Activated naive CD4-positive, alpha-beta T cell treated with anti-CD3 and anti-CD28 coated beads, Interleukin-2, amount 10 ng/mL, durations not matched to agents 7 days and 5 days (primary cell): ENCODE measurements at regions not wholly inside any gene's neighbourhood (a gene's known extent, or its start where the extent isn't known, plus 50 kb on each side); places are given as distances from the start of the nearest gene placed in this dataset.

Experiments used
- CTCF ChIA-PET: fragments of 350-600 bp; sonication (Branson Sonifier 250); formaldehyde crosslinking; loops from one replicate; lab custom pipeline; 2021; ENCODE audit warnings: antibody characterized with exemption; lab: Charles Lee
- DNase-seq: peaks from one replicate; pipeline ENCODE4 v3.0.0-alpha.2; 2020
- H3K27ac Mint-ChIP-seq: one replicate; pipeline ENCODE4 v1.8.0; 2021; ENCODE audit warnings: mild to moderate bottlenecking, moderate library complexity, mixed read lengths
- H3K27me3 Mint-ChIP-seq: one replicate; pipeline ENCODE4 v1.8.0; 2021; ENCODE audit warnings: mild to moderate bottlenecking, mixed read lengths
- H3K36me3 Mint-ChIP-seq: one replicate; pipeline ENCODE4 v1.8.0; 2021; ENCODE audit warnings: mixed read lengths
- H3K4me1 Mint-ChIP-seq: one replicate; pipeline ENCODE4 v1.8.0; 2021; ENCODE audit warnings: mixed read lengths
- H3K4me3 Mint-ChIP-seq: one replicate; pipeline ENCODE4 v1.8.0; 2021; ENCODE audit warnings: mild to moderate bottlenecking, moderate library complexity, mixed read lengths
- H3K9me3 Mint-ChIP-seq: one replicate; pipeline ENCODE4 v1.8.0; 2021; ENCODE audit warnings: mixed read lengths

- CTCF ChIA-PET = no interaction called here
- no peaks in the 10 kb centered on the region for H3K4me1 Mint-ChIP-seq
These were observed 231.3 kb upstream of the SLCO3A1 start for GRCh38 chr15:91622235-91622634.

DNA sequence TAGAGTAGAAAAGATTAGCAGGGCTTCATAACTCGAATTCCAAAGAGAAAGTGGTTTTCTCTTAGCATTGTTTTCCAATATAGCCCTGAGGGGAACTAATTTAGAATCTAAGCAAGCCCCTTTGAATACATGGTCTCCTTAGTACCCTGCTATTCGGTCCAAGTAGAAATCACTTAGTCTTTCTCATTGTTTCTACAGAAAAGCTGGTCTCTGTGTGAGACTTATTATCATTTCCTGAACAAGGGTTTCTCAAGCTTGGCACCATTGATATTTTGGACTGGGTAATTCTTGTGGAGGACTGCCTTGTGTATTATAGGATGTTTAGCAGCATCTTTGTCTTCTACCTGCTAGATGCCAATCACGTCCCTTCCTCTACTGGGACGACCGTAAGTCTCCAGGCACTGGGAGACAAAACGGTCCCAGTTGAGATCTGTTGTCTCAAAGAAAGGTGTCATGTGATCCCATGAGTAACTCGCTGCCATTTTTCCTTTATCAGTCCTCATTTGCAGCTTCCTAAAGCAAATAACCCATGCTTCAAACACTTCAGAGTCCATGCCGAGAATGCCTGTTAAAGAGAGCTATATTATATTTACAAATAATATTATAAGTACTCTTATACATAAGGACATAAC is 230.7 kb upstream of the SLCO3A1 start:
- Mint-ChIP-seq H3K36me3 (no peaks in the 10 kb centered on the region), H3K27me3 (peaks cover 26% of the 10 kb centered on the region), H3K4me1 (no peaks in the 10 kb centered on the region), H3K9me3 (no peaks in the 10 kb centered on the region), H3K27ac (no peak overlapping the region), H3K4me3 (no peak overlapping the region)
- CTCF ChIA-PET = no interaction called here
- no peak for DNase-seq

More at GRCh38 chr15:91622235-91622634, 231.3 kb upstream of the SLCO3A1 start:
- no peak overlapping the region for H3K27ac Mint-ChIP-seq
- H3K4me3 Mint-ChIP-seq = no peak overlapping the region
- H3K36me3 Mint-ChIP-seq = no peaks in the 10 kb centered on the region
- DNase-seq = no peak
- H3K27me3 Mint-ChIP-seq = peaks cover 29% of the 10 kb centered on the region
- no peaks in the 10 kb centered on the region for H3K9me3 Mint-ChIP-seq

DNA sequence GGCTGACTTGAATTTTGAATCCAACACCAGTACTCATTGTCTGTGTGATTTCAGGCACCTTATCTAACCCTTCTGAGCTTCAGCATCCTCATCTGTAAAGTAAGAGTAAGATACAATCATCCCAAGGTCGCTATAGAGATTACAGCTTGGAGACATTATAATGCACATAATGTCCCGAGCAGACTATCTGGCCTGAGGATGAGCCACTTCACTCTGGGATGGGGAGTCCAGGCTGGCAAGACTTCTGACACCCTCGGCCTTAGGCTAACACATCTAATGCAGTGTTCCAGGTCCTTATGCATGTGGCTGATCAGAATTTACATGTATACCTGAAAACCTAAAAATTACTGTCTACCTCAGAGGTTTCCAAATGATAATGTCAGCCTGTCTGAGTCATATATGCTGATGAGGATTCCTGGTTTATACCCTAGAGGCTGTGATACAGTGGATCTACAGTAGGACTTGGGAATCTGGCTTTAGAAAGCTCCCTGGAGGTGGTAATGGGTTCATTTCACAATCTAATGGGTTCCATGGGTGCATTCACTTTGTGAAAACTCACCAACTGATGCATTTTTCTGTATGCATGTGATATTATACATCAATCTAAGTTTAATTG is 229.0 kb upstream of the SLCO3A1 start:
- H3K27ac Mint-ChIP-seq = no peak overlapping the region
- no peak for DNase-seq
- no peaks in the 10 kb centered on the region for H3K36me3 Mint-ChIP-seq
- no peaks in the 10 kb centered on the region for H3K4me1 Mint-ChIP-seq
- H3K4me3 Mint-ChIP-seq = no peak overlapping the region
- no peaks in the 10 kb centered on the region for H3K9me3 Mint-ChIP-seq
- H3K27me3 Mint-ChIP-seq = peaks cover 18% of the 10 kb centered on the region
- CTCF ChIA-PET = no interaction called here

GRCh38 chr15:91625506-91625905 is 228.0 kb upstream of the SLCO3A1 start:
- CTCF ChIA-PET = no interaction called here
- no peaks in the 10 kb centered on the region for H3K36me3 Mint-ChIP-seq
- H3K4me3 Mint-ChIP-seq = no peak overlapping the region
- H3K4me1 Mint-ChIP-seq = no peaks in the 10 kb centered on the region
- H3K9me3 Mint-ChIP-seq = no peaks in the 10 kb centered on the region
- no peak overlapping the region for H3K27ac Mint-ChIP-seq
- no peak for DNase-seq
- H3K27me3 Mint-ChIP-seq = peaks cover 14% of the 10 kb centered on the region

- Mint-ChIP-seq H3K4me1 (no peaks in the 10 kb centered on the region), H3K36me3 (no peaks in the 10 kb centered on the region), H3K4me3 (no peak overlapping the region), H3K27ac (no peak overlapping the region), H3K27me3 (peaks cover 4% of the 10 kb centered on the region), H3K9me3 (no peaks in the 10 kb centered on the region)
- DNase-seq = no peak
- CTCF ChIA-PET = no interaction called here
These were observed 225.8 kb upstream of the SLCO3A1 start for GRCh38 chr15:91627473-91628278.

GRCh38 chr15:91630090-91630489 is 223.4 kb upstream of the SLCO3A1 start:
- Mint-ChIP-seq H3K27ac (no peak overlapping the region), H3K9me3 (no peaks in the 10 kb centered on the region), H3K4me1 (no peaks in the 10 kb centered on the region), H3K27me3 (peaks cover 1% of the 10 kb centered on the region), H3K4me3 (no peak overlapping the region), H3K36me3 (no peaks in the 10 kb centered on the region)
- no peak for DNase-seq
- CTCF ChIA-PET = no interaction called here

DNA sequence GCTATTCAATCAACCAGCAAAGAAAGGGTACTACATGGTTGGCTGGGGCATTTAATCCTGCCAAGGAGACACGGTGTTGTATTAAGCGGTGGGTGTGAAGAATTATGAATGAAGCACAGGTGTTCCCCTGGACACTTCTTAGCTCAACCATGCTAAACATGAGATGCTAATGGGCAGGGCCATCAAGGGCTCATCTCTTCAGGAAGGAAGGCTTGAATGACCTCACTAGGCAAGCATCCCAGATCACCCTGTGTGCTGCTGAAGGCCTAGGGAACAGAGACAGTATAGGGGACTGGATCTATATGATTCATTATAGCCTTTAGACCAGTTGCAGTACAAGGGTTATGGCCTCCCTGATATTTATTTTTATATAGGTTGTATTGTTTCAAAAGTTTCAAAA is 221.3 kb upstream of the SLCO3A1 start:
- Mint-ChIP-seq H3K9me3 (peaks cover 2% of the 10 kb centered on the region), H3K36me3 (no peaks in the 10 kb centered on the region), H3K27ac (no peak overlapping the region), H3K27me3 (peaks cover 9% of the 10 kb centered on the region), H3K4me3 (no peak overlapping the region), H3K4me1 (no peaks in the 10 kb centered on the region)
- CTCF ChIA-PET = no interaction called here
- DNase-seq = no peak

DNA sequence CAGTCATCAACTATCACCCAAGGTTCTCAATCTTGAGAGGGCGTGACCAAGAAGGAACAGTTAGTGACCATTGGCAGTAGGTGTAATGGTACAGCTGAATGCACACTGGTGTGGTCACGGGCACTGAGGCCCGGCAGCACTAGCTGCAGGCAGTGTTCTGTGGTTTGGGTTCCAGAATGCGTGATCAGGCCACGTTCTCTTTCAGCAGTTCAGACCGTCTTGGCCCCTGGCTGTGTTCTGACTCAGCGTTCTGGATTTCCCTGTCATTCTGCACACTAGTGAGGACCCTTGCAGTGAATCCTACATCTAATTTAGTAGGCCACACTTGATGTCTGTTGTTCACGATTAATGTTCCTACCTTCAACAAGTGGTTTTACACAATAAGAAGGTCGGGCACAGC is 220.5 kb upstream of the SLCO3A1 start:
- Mint-ChIP-seq H3K9me3 (peaks cover 4% of the 10 kb centered on the region), H3K27ac (no peak overlapping the region), H3K4me1 (no peaks in the 10 kb centered on the region), H3K4me3 (no peak overlapping the region), H3K27me3 (peaks cover 9% of the 10 kb centered on the region), H3K36me3 (no peaks in the 10 kb centered on the region)
- CTCF ChIA-PET = no interaction called here
- DNase-seq = no peak

- no peaks in the 10 kb centered on the region for H3K4me1 Mint-ChIP-seq
- no peak overlapping the region for H3K27ac Mint-ChIP-seq
- CTCF ChIA-PET = no interaction called here
- no peak for DNase-seq
- H3K4me3 Mint-ChIP-seq = no peak overlapping the region
- no peaks in the 10 kb centered on the region for H3K36me3 Mint-ChIP-seq
- H3K27me3 Mint-ChIP-seq = peaks cover 9% of the 10 kb centered on the region
- H3K9me3 Mint-ChIP-seq = peaks cover 5% of the 10 kb centered on the region
These were observed 219.3 kb upstream of the SLCO3A1 start for GRCh38 chr15:91634179-91634578.

- Mint-ChIP-seq H3K27me3 (peaks cover 11% of the 10 kb centered on the region), H3K36me3 (no peaks in the 10 kb centered on the region), H3K4me1 (no peaks in the 10 kb centered on the region), H3K9me3 (peaks cover 8% of the 10 kb centered on the region), H3K4me3 (no peak overlapping the region), H3K27ac (no peak overlapping the region)
- CTCF ChIA-PET = no interaction called here
- DNase-seq = no peak
These were observed 218.4 kb upstream of the SLCO3A1 start for GRCh38 chr15:91635080-91635479.

GRCh38 chr15:91635641-91636040 is 217.9 kb upstream of the SLCO3A1 start:
- Mint-ChIP-seq H3K36me3 (no peaks in the 10 kb centered on the region), H3K9me3 (peaks cover 10% of the 10 kb centered on the region), H3K27me3 (peaks cover 12% of the 10 kb centered on the region), H3K27ac (no peak overlapping the region), H3K4me3 (no peak overlapping the region), H3K4me1 (no peaks in the 10 kb centered on the region)
- CTCF ChIA-PET = no interaction called here
- DNase-seq = no peak

DNA sequence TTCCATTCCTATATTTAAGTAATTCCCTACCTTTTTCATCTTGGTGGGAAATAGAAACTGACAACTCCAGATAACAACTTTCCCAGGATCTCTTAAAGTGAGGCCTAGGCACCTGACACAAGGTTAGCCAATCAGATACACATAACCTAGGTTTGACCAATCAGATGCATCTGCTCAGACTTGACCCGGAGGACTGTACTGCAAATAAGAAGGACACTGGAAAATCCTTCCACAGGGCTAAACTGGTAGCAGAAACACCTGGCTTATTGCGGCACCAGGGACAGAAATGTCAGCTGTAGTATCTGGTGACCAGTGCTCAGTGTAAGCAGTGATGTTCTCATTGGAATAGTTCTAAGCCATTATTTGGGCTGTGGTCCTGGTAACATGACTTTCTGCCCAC is 204.5 kb upstream of the SLCO3A1 start:
- CTCF ChIA-PET = no interaction called here
- Mint-ChIP-seq H3K4me1 (no peaks in the 10 kb centered on the region), H3K27ac (no peak overlapping the region), H3K4me3 (no peak overlapping the region), H3K27me3 (peaks cover 16% of the 10 kb centered on the region), H3K36me3 (no peaks in the 10 kb centered on the region), H3K9me3 (no peaks in the 10 kb centered on the region)
- no peak for DNase-seq

- H3K36me3 Mint-ChIP-seq = no peaks in the 10 kb centered on the region
- no peak for DNase-seq
- H3K4me3 Mint-ChIP-seq = no peak overlapping the region
- peaks cover 16% of the 10 kb centered on the region for H3K27me3 Mint-ChIP-seq
- no peaks in the 10 kb centered on the region for H3K4me1 Mint-ChIP-seq
- H3K27ac Mint-ChIP-seq = no peak overlapping the region
- no peaks in the 10 kb centered on the region for H3K9me3 Mint-ChIP-seq
- CTCF ChIA-PET = no interaction called here
These were observed 203.6 kb upstream of the SLCO3A1 start for GRCh38 chr15:91649831-91650321.

- Mint-ChIP-seq H3K27me3 (peaks cover 28% of the 10 kb centered on the region), H3K27ac (no peak overlapping the region), H3K4me1 (peaks cover 11% of the 10 kb centered on the region), H3K4me3 (no peak overlapping the region), H3K9me3 (peaks cover 10% of the 10 kb centered on the region), H3K36me3 (peaks cover 3% of the 10 kb centered on the region)
- no peak for DNase-seq
- CTCF ChIA-PET = no interaction called here
These were observed 202.3 kb upstream of the SLCO3A1 start for GRCh38 chr15:91651251-91651650.
